Brain microvascular endothelial cell (primary cell): ENCODE measurements at regions not wholly inside any gene's neighbourhood (a gene's known extent, or its start where the extent isn't known, plus 50 kb on each side); places are given as distances from the start of the nearest gene placed in this dataset.

Source experiments
- DNase-seq: peaks from one replicate; pipeline ENCODE4 v3.0.0-alpha.2; 2020
- H3K27ac ChIP-seq: fragments of 250-450 bp; sonication (Bioruptor Pico); 2 replicates; pipeline ENCODE4 v1.5.1; 2020; ENCODE audit warnings: mild to moderate bottlenecking, moderate library complexity
- H3K27me3 ChIP-seq: fragments of 250-450 bp; sonication (Bioruptor Pico); replicated peaks from 2 replicates; pipeline ENCODE4 v1.5.1; 2020; ENCODE audit warnings: mild to moderate bottlenecking
- H3K36me3 ChIP-seq: fragments of 250-450 bp; sonication (Bioruptor Pico); replicated peaks from 2 replicates; pipeline ENCODE4 v1.5.1; 2020; ENCODE audit warnings: mild to moderate bottlenecking
- H3K4me3 ChIP-seq: 2 replicates; pipeline ENCODE4 v1.5.1; 2011; ENCODE audit warnings: low read depth, mild to moderate bottlenecking, control low read depth, low read length, moderate library complexity
- CTCF ChIP-seq: IDR thresholded peaks from 2 replicates; pipeline ENCODE4 v1.5.1; 2011; ENCODE audit warnings: low read depth, mild to moderate bottlenecking, moderate library complexity, low read length, control low read depth, inconsistent platforms; ENCODE audit errors: missing control alignments
- in situ Hi-C: cut with HindIII; loops from 2 replicates; pipeline ENCODE4 v1.10.0; 2017; ENCODE audit warnings: low sequenced_read_pairs, low pct_ligation_motif_present

GRCh38 chr2:150169237-150169629 lies 318.2 kb downstream of the RND3 start:
- Histone ChIP-seq H3K36me3 (no peaks in the 10 kb centered on the region), H3K4me3 (no peak overlapping the region), H3K27ac (peak overlapping the region; percentile 54), H3K27me3 (no peaks in the 10 kb centered on the region)
- peak; percentile 66 for DNase-seq
- in situ Hi-C loops: no loop called here
- no peak for TF ChIP-seq CTCF

DNA sequence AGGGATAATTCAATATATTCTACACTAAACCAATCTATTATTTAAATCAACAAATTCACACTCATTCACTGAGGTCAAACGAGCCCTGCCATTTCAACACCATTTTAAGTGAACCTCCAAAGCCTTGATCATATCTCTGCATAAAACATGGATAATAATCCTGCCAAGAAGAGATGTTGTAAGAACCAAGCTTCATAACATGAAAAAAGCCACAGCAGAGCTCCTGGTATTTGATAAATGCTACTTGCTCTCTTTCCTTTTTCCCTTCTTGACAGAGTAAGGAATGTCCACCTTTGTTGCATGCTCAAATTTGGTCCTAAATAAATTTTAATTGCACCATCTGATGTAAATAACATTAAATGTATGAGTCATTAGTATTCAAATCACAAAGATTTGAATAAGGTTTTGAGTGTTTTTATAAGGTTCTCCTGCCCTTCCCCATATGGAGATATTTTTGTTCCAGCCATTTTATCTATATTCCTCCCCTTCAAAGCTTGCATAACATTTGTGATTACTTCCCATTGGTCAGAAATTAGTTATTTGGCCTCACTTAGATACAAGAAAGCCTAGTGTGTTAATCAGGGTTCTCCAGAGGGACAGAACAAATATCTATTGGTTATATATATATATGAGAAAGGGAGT lies 318.8 kb downstream of the RND3 start:
- no peak overlapping the region for H3K4me3 ChIP-seq
- no peaks in the 10 kb centered on the region for H3K36me3 ChIP-seq
- no peak for TF ChIP-seq CTCF
- peak overlapping the region; percentile 54 for H3K27ac ChIP-seq
- no peaks in the 10 kb centered on the region for H3K27me3 ChIP-seq
- in situ Hi-C loops: no loop called here
- DNase-seq: no peak

GRCh38 chr2:150167711-150168110 lies 319.8 kb downstream of the RND3 start:
- H3K4me3 ChIP-seq: no peak overlapping the region
- peak; percentile 74 for DNase-seq
- in situ Hi-C loops: no loop called here
- H3K27ac ChIP-seq: peak overlapping the region; percentile 54
- TF ChIP-seq CTCF: no peak
- no peaks in the 10 kb centered on the region for H3K27me3 ChIP-seq
- H3K36me3 ChIP-seq: no peaks in the 10 kb centered on the region

DNA sequence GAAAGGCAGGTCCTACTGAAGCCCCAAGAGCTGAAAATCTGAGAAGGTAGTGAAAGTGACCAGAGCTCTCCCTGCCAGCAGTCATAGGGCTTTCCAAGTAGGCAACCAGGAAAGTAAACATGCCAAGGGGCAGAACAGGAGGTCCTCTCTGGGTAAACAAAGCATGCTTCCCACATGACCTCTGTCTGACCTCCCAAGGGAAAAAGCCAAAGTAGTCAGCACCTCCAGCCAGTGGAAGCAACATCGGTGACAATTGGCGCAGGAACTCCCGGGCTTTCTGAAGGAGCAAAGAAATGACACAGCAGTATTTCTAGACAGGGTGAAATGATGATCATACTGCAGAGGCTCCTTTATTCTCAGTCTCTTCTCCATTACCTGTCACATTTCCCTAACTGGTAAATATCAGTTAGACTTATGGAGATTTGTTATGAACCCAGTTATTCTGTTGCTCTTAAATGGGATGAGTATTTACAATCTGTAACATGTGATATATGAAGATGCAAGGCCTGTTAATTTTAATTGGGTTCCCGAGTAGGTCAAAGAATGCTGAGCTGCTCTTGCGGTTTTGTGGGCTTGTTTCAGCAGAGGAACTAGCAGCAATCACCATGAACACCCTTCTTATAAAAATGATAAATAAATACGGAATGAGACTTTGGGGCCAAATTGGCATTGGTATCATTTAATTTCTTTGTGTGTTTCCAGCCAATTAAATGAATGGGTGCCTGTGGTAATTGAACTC lies 321.0 kb downstream of the RND3 start:
- in situ Hi-C loops: no loop called here
- Histone ChIP-seq H3K36me3 (no peaks in the 10 kb centered on the region), H3K27ac (no peak overlapping the region), H3K27me3 (no peaks in the 10 kb centered on the region), H3K4me3 (no peak overlapping the region)
- no peak for TF ChIP-seq CTCF
- no peak for DNase-seq

DNA sequence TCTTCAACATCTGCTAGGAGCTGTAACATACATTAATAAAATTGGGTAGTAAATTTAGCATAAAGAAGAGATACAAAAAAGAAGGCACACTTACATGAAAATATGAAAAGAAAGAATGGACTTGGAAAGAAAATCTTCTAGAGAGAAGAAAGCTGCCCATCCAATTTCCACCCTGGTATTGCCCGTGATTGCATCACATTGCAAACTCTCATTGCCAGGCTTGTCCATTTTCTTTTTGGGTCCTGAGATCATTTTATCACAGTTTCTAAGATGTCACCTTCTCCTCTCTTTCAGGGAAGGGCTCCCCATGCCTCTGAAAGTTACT lies 321.5 kb downstream of the RND3 start:
- no peak overlapping the region for H3K4me3 ChIP-seq
- H3K36me3 ChIP-seq: no peaks in the 10 kb centered on the region
- H3K27ac ChIP-seq: no peak overlapping the region
- in situ Hi-C loops: no loop called here
- no peak for DNase-seq
- no peaks in the 10 kb centered on the region for H3K27me3 ChIP-seq
- TF ChIP-seq CTCF: no peak

- in situ Hi-C loops: no loop called here
- TF ChIP-seq CTCF: no peak
- Histone ChIP-seq H3K4me3 (no peak overlapping the region), H3K36me3 (no peaks in the 10 kb centered on the region), H3K27me3 (no peaks in the 10 kb centered on the region), H3K27ac (no peak overlapping the region)
- DNase-seq: no peak
Measured at GRCh38 chr2:150165442-150165841, 322.0 kb downstream of the RND3 start.
